DND-41 (cell line): ENCODE measurements at regions not wholly inside any gene's neighbourhood (a gene's known extent, or its start where the extent isn't known, plus 50 kb on each side); places are given as distances from the start of the nearest gene placed in this dataset.

Experiments used
- CTCF ChIP-seq: IDR thresholded peaks from 2 replicates; pipeline ENCODE4 v1.5.1; 2012; ENCODE audit warnings: borderline replicate concordance, low read length, moderate library complexity, mild to moderate bottlenecking; ENCODE audit not compliant: poor library complexity, severe bottlenecking; ENCODE audit errors: extremely low read depth
- EZH2 ChIP-seq: IDR thresholded peaks from 3 replicates; pipeline ENCODE4 v1.6.1; 2012; ENCODE audit warnings: borderline replicate concordance, low read depth, mild to moderate bottlenecking, moderate library complexity, low read length, inconsistent platforms; ENCODE audit not compliant: severe bottlenecking

- no peak for TF ChIP-seq CTCF
- TF ChIP-seq EZH2, result no peak
Measured at GRCh38 chr5:154644745-154645411, 110.3 kb upstream of the LARP1 start.
